Muscle layer of colon (tissue), 2 donors: ENCODE measurements at regions not wholly inside any gene's neighbourhood (a gene's known extent, or its start where the extent isn't known, plus 50 kb on each side); places are given as distances from the start of the nearest gene placed in this dataset.
"Not testable (repeated sequence)": the region's sequence is repeated elsewhere in the genome, so short reads cannot be mapped to it uniquely, and the experiment has no call there.

Experiments
- H3K27ac ChIP-seq: one replicate; pipeline ENCODE4 v1.7.0; 2013; ENCODE audit warnings: low read depth, mild to moderate bottlenecking, low read length, moderate library complexity
- H3K27me3 ChIP-seq, 2 donors: one replicate each; pipeline ENCODE4 v1.7.0; 2013; ENCODE audit warnings: low read length in 2 of 2, mild to moderate bottlenecking in 2 of 2; ENCODE audit not compliant: insufficient read depth in 2 of 2, control insufficient read depth in 1 of 2
- H3K36me3 ChIP-seq: one replicate; pipeline ENCODE4 v1.7.0; 2013; ENCODE audit warnings: mild to moderate bottlenecking, low read length; ENCODE audit not compliant: insufficient read depth
- H3K4me1 ChIP-seq: one replicate; pipeline ENCODE4 v1.7.0; 2013; ENCODE audit warnings: mild to moderate bottlenecking, low read length; ENCODE audit not compliant: insufficient read depth
- H3K4me3 ChIP-seq, 2 donors: one replicate each; pipeline ENCODE4 v1.7.0; 2013; ENCODE audit warnings: low read length in 2 of 2, low read depth in 1 of 2, mild to moderate bottlenecking in 1 of 2, moderate library complexity in 1 of 2
- H3K9ac ChIP-seq: one replicate; pipeline ENCODE4 v1.7.0; 2013; ENCODE audit warnings: low read length
- H3K9me3 ChIP-seq: one replicate; pipeline ENCODE4 v1.7.0; 2013; ENCODE audit warnings: mild to moderate bottlenecking, low read length
- donor health status: abdominal sarcoma.
- donor health status: Adenocarcinoma of cecum.

DNA sequence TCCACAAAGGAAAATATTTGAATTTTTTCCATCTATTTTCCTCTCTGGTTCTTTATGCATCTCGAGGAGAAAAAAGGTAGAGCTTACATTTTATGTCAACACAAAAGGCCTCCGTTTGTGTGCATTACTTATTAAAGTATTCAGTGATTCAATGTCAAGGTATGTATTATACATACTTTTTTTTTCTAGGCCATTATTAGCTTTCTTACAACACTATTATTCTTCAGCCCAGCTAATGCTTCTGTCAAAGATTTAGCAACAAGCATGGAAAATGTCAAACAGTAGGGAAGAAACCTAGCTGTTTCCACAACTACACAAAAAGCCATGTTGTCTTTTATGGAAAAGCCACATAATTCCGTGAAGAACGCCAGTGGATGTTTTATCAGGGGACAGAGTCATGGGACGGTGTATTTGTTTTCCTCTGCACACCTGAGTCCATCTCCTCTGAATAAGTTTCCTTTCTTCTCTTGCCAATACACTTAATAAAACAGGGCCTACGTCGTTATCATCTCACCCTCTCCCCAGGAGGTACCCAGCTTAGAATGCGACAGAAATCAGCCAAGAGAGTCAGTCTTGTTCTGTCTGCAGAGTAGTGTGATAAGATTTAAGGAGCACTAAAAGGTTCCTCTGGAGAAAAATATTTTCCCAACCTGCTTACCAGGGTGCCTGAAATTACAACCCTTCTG is 209.7 kb upstream of the AUTS2 start:
- no peaks in the 10 kb centered on the region for H3K4me1 ChIP-seq
- H3K9ac ChIP-seq: no peak overlapping the region
- H3K27ac ChIP-seq: no peak overlapping the region
- H3K27me3 ChIP-seq: no peaks in the 10 kb centered on the region
- no peak overlapping the region for H3K4me3 ChIP-seq
- no peaks in the 10 kb centered on the region for H3K9me3 ChIP-seq
- H3K36me3 ChIP-seq: no peaks in the 10 kb centered on the region

GRCh38 chr7:69389216-69389615 is 209.1 kb upstream of the AUTS2 start:
- H3K9ac ChIP-seq: no peak overlapping the region
- H3K4me1 ChIP-seq: no peaks in the 10 kb centered on the region
- H3K9me3 ChIP-seq: no peaks in the 10 kb centered on the region
- no peaks in the 10 kb centered on the region for H3K36me3 ChIP-seq
- H3K27me3 ChIP-seq: no peaks in the 10 kb centered on the region
- H3K27ac ChIP-seq: no peak overlapping the region
- no peak overlapping the region for H3K4me3 ChIP-seq

DNA sequence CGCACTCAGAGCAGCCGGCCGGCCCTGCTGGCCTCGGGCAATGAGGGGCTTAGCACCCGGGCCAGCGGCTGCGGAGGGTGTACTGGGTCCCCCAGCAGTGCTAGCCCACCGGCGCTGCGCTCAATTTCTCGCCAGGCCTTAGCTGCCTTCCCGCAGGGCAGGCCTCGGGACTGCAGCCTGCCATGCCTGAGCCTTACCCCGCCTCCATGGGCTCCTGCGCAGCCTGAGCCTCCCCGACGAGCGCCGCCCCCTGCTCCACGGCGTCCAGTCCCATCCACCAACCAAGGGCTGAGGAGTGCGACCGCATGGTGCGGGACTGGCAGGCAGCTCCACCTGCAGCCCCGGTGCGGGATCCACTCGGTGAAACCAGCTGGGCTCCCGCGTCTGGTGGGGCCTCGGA is 204.4 kb upstream of the AUTS2 start:
- not testable (repeated sequence) for H3K36me3 ChIP-seq, H3K27me3 ChIP-seq, H3K27ac ChIP-seq, H3K4me3 ChIP-seq, H3K9me3 ChIP-seq, H3K9ac ChIP-seq
- H3K4me1 ChIP-seq: peaks cover 13% of the 10 kb centered on the region

DNA sequence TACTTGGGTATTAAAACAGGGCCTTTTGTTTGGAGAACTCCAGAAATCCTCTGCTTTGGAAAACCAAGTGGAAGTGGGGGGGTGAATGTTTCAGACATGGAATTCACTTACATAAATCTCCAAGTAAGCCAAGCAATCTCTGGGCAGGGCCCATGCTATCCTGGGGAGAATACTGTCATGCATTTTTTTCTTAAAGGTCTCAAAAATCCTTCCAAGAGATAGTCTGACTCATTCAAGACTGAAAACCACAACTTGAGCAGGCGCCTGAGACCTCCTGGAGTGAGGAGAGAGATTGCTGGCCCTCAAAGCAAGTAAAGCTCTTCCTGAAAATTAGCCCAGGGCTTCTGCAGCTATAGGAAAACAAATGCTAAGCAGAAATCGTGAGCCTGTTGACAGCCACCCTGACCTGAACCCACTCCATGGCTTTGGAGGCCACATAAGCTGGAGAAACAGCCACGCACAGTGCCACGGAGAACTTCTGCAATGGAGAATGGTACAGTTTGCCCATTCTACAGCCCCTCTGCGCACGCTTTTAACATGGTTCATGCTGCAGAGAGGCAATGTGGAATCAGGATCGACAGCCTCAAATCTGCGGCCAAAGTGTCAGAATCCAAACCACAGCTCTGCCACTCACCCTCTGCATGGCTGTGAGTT is 203.1 kb upstream of the AUTS2 start:
- H3K36me3 ChIP-seq: no peaks in the 10 kb centered on the region

DNA sequence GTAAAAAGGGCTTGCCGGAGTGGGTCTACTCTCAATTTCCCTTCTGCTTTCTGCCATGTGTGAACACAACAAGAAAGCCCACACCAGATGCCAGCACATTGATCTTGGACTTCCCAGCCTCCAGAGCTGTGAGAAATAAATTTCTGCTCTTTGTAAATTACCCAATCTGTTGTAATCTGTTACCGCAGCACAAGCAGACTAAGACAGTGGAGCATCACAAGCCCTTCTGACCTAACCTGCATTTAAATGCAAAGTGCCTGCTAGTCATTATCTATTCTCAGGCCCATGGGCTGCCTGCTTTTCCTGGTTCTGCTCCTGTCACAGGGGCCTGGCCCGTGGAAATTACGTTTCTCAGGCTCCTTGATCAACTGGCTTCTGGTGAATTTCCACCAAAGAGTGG is 199.3 kb upstream of the AUTS2 start:
- Histone ChIP-seq H3K27ac (no peak overlapping the region), H3K9me3 (no peaks in the 10 kb centered on the region), H3K4me3 (no peak overlapping the region), H3K9ac (no peak overlapping the region), H3K27me3 (no peaks in the 10 kb centered on the region), H3K36me3 (no peaks in the 10 kb centered on the region), H3K4me1 (peaks cover 13% of the 10 kb centered on the region)

More for the DNA sequence above, 203.1 kb upstream of the AUTS2 start:
- no peak overlapping the region for H3K4me3 ChIP-seq
- H3K9ac ChIP-seq: no peak overlapping the region
- H3K27me3 ChIP-seq: no peaks in the 10 kb centered on the region
- peaks cover 13% of the 10 kb centered on the region for H3K4me1 ChIP-seq
- no peaks in the 10 kb centered on the region for H3K9me3 ChIP-seq
- no peak overlapping the region for H3K27ac ChIP-seq

- H3K36me3 ChIP-seq: no peaks in the 10 kb centered on the region
- H3K9me3 ChIP-seq: no peaks in the 10 kb centered on the region
- no peak overlapping the region for H3K4me3 ChIP-seq
- H3K4me1 ChIP-seq: peaks cover 13% of the 10 kb centered on the region
- H3K9ac ChIP-seq: no peak overlapping the region
- no peaks in the 10 kb centered on the region for H3K27me3 ChIP-seq
- H3K27ac ChIP-seq: no peak overlapping the region
These were observed 198.9 kb upstream of the AUTS2 start for GRCh38 chr7:69399401-69399800.

DNA sequence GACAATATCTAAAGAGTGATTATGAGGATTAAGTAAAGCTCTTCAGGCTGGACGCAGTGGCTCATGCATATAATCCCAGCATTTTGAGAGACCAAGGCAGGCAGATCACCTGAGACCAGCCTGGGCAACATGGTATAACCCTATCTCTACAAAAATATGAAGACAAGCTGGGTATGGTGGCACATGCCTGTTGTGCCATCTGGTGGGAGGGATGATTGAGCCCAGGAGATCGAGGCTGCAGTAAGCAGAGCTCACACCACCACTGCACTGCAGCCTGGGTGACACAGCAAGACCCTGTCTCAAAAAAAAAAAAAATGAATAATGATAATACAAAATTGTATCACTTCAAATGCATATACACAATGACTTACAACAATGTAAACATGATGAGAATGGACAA is 195.6 kb upstream of the AUTS2 start:
- Histone ChIP-seq H3K27me3 (no peaks in the 10 kb centered on the region), H3K9me3 (no peaks in the 10 kb centered on the region), H3K36me3 (no peaks in the 10 kb centered on the region), H3K4me1 (no peaks in the 10 kb centered on the region), H3K4me3 (no peak overlapping the region), H3K27ac (no peak overlapping the region), H3K9ac (no peak overlapping the region)

GRCh38 chr7:69403169-69403568 is 195.1 kb upstream of the AUTS2 start:
- H3K4me1 ChIP-seq: no peaks in the 10 kb centered on the region
- H3K9me3 ChIP-seq: no peaks in the 10 kb centered on the region
- no peak overlapping the region for H3K9ac ChIP-seq
- H3K4me3 ChIP-seq: no peak overlapping the region
- no peak overlapping the region for H3K27ac ChIP-seq
- H3K27me3 ChIP-seq: no peaks in the 10 kb centered on the region
- no peaks in the 10 kb centered on the region for H3K36me3 ChIP-seq

GRCh38 chr7:69411018-69411417 is 187.3 kb upstream of the AUTS2 start:
- Histone ChIP-seq H3K36me3 (no peaks in the 10 kb centered on the region), H3K9ac (no peak overlapping the region), H3K27me3 (no peaks in the 10 kb centered on the region)

DNA sequence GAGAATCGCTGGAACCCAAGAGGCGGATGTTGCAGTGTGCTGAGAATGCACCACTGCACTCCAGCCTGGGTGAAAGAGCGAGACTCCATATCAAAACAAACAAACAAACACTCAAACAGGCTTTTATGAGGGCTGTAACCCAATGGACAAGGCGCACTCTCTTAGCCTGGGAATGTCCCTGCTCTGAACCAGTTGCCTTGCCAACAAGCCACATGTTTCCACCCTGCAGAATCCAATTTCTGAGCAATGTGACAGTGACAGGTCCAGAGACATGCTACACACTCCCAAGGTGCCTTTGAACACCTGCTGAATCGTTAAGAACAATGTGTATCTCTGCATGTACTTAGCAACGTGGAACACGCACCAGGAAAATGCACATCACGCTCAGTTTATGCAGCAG is 186.8 kb upstream of the AUTS2 start:
- Histone ChIP-seq H3K9me3 (no peaks in the 10 kb centered on the region), H3K4me3 (no peak overlapping the region), H3K27ac (no peak overlapping the region), H3K9ac (no peak overlapping the region), H3K27me3 (no peaks in the 10 kb centered on the region), H3K36me3 (no peaks in the 10 kb centered on the region), H3K4me1 (no peaks in the 10 kb centered on the region)

More at GRCh38 chr7:69411018-69411417, 187.3 kb upstream of the AUTS2 start:
- H3K4me1 ChIP-seq: no peaks in the 10 kb centered on the region
- H3K9me3 ChIP-seq: no peaks in the 10 kb centered on the region
- no peak overlapping the region for H3K27ac ChIP-seq
- H3K4me3 ChIP-seq: no peak overlapping the region

- Histone ChIP-seq H3K36me3 (no peaks in the 10 kb centered on the region), H3K27ac (no peak overlapping the region), H3K27me3 (no peaks in the 10 kb centered on the region), H3K4me1 (no peaks in the 10 kb centered on the region), H3K9ac (no peak overlapping the region), H3K9me3 (no peaks in the 10 kb centered on the region), H3K4me3 (no peak overlapping the region)
These were observed 185.7 kb upstream of the AUTS2 start for GRCh38 chr7:69412331-69413146.
